ENCODE measurements at regions not wholly inside any gene's neighbourhood (a gene's known extent, or its start where the extent isn't known, plus 50 kb on each side); places are given as distances from the start of the nearest gene placed in this dataset.

GRCh38 chr1:3981746-3982505 is 81.9 kb upstream of the C1orf174 start:
- no peak for TF ChIP-seq CTCF (conservative IDR thresholded peaks at IDR 0.05; ENCODE audit: low read depth, low read length)
- DNase-seq (ENCODE audit: low read depth): no peak

GRCh38 chr1:3983181-3983580 is 83.1 kb upstream of the C1orf174 start:
- TF ChIP-seq CTCF (conservative IDR thresholded peaks at IDR 0.05; ENCODE audit: low read depth, low read length): no peak
- DNase-seq (ENCODE audit: low read depth): no peak
- H3K4me3 ChIP-seq (ENCODE audit: low read length): no peak overlapping the region

More at GRCh38 chr1:3981746-3982505, 81.9 kb upstream of the C1orf174 start:
- no peak overlapping the region for H3K4me3 ChIP-seq (ENCODE audit: low read length)

GRCh38 chr1:3984586-3984985 is 84.5 kb upstream of the C1orf174 start:
- no peak for DNase-seq (ENCODE audit: low read depth)
- TF ChIP-seq CTCF (conservative IDR thresholded peaks at IDR 0.05; ENCODE audit: low read depth, low read length): no peak
- H3K4me3 ChIP-seq (ENCODE audit: low read length): no peak overlapping the region

GRCh38 chr1:3986686-3987218 is 86.7 kb upstream of the C1orf174 start:
- TF ChIP-seq CTCF (conservative IDR thresholded peaks at IDR 0.05; ENCODE audit: low read depth, low read length): no peak
- DNase-seq (ENCODE audit: low read depth): no peak
- H3K4me3 ChIP-seq (ENCODE audit: low read length): no peak overlapping the region

GRCh38 chr1:3987669-3988235 is 87.7 kb upstream of the C1orf174 start:
- no peak overlapping the region for H3K4me3 ChIP-seq (ENCODE audit: low read length)
- TF ChIP-seq CTCF (conservative IDR thresholded peaks at IDR 0.05; ENCODE audit: low read depth, low read length): no peak
- no peak for DNase-seq (ENCODE audit: low read depth)

GRCh38 chr1:3988431-3988830 is 88.4 kb upstream of the C1orf174 start:
- H3K4me3 ChIP-seq (ENCODE audit: low read length): no peak overlapping the region
- no peak for DNase-seq (ENCODE audit: low read depth)
- no peak for TF ChIP-seq CTCF (conservative IDR thresholded peaks at IDR 0.05; ENCODE audit: low read depth, low read length)

GRCh38 chr1:3989465-3989864 is 89.4 kb upstream of the C1orf174 start:
- H3K4me3 ChIP-seq (ENCODE audit: low read length): no peak overlapping the region
- TF ChIP-seq CTCF (conservative IDR thresholded peaks at IDR 0.05; ENCODE audit: low read depth, low read length): no peak
- DNase-seq (ENCODE audit: low read depth): no peak
